ENCODE measurements at regions not wholly inside any gene's neighbourhood (a gene's known extent, or its start where the extent isn't known, plus 50 kb on each side); places are given as distances from the start of the nearest gene placed in this dataset.

- TF ChIP-seq FOXP2 (optimal IDR thresholded peaks at IDR 0.05; ENCODE audit: borderline replicate concordance, extremely low read depth, extremely low read length, insufficient read depth) (no peak), TAF1 (IDR thresholded peaks at IDR 0.05; ENCODE audit: borderline replicate concordance, insufficient read depth, low read length) (no peak), REST (IDR thresholded peaks at IDR 0.05; ENCODE audit: insufficient read depth in 1 of 2, low read depth in 2 of 2, low read length in 2 of 2) (no peak), SIN3A (IDR thresholded peaks at IDR 0.05; ENCODE audit: borderline replicate concordance, insufficient read depth, low read length) (no peak), POLR2AphosphoS5 (IDR thresholded peaks at IDR 0.05; ENCODE audit: low read depth, low read length) (no peak)
Observed at GRCh38 chr4:20020056-20020455, 231.6 kb upstream of the SLIT2 start.

GRCh38 chr4:20019310-20020015, 232.2 kb upstream of the SLIT2 start:
- no peak for TF ChIP-seq POLR2AphosphoS5 (IDR thresholded peaks at IDR 0.05; ENCODE audit: low read depth, low read length)
- no peak for TF ChIP-seq FOXP2 (optimal IDR thresholded peaks at IDR 0.05; ENCODE audit: borderline replicate concordance, extremely low read depth, extremely low read length, insufficient read depth)
- no peak for TF ChIP-seq SIN3A (IDR thresholded peaks at IDR 0.05; ENCODE audit: borderline replicate concordance, insufficient read depth, low read length)
- TF ChIP-seq TAF1 (IDR thresholded peaks at IDR 0.05; ENCODE audit: borderline replicate concordance, insufficient read depth, low read length) = no peak
- TF ChIP-seq REST (IDR thresholded peaks at IDR 0.05; ENCODE audit: insufficient read depth in 1 of 2, low read depth in 2 of 2, low read length in 2 of 2) = no peak

GRCh38 chr4:20017777-20018115, 234.0 kb upstream of the SLIT2 start:
- no peak for TF ChIP-seq FOXP2 (optimal IDR thresholded peaks at IDR 0.05; ENCODE audit: borderline replicate concordance, extremely low read depth, extremely low read length, insufficient read depth)
- TF ChIP-seq TAF1 (IDR thresholded peaks at IDR 0.05; ENCODE audit: borderline replicate concordance, insufficient read depth, low read length) = no peak

GRCh38 chr4:20017070-20017776, 234.5 kb upstream of the SLIT2 start:
- TF ChIP-seq TAF1 (IDR thresholded peaks at IDR 0.05; ENCODE audit: borderline replicate concordance, insufficient read depth, low read length) (no peak), SIN3A (IDR thresholded peaks at IDR 0.05; ENCODE audit: borderline replicate concordance, insufficient read depth, low read length) (no peak), REST (IDR thresholded peaks at IDR 0.05; ENCODE audit: insufficient read depth in 1 of 2, low read depth in 2 of 2, low read length in 2 of 2) (no peak), POLR2AphosphoS5 (IDR thresholded peaks at IDR 0.05; ENCODE audit: low read depth, low read length) (no peak), FOXP2 (optimal IDR thresholded peaks at IDR 0.05; ENCODE audit: borderline replicate concordance, extremely low read depth, extremely low read length, insufficient read depth) (no peak)

- no peak for TF ChIP-seq FOXP2 (optimal IDR thresholded peaks at IDR 0.05; ENCODE audit: borderline replicate concordance, extremely low read depth, extremely low read length, insufficient read depth)
Observed at GRCh38 chr4:20015636-20016224, 236.0 kb upstream of the SLIT2 start.

All from PFSK-1 (cell line).